Type B pancreatic cell (in vitro differentiated cells): ENCODE measurements at regions not wholly inside any gene's neighbourhood (a gene's known extent, or its start where the extent isn't known, plus 50 kb on each side); places are given as distances from the start of the nearest gene placed in this dataset.

ENCODE experiments used
- DNase-seq: peaks from one replicate; pipeline ENCODE4 v3.0.0; 2021; ENCODE audit warnings: mixed read lengths; ENCODE audit not compliant: unreplicated experiment; ENCODE audit errors: extremely low spot score
- H3K27ac Mint-ChIP-seq: 2 replicates; pipeline ENCODE4 v1.8.0; 2021; ENCODE audit warnings: mild to moderate bottlenecking, mixed read lengths
- H3K27me3 Mint-ChIP-seq: 2 replicates; pipeline ENCODE4 v1.8.0; 2021; ENCODE audit warnings: mixed read lengths
- H3K36me3 Mint-ChIP-seq: 2 replicates; pipeline ENCODE4 v1.8.0; 2021; ENCODE audit warnings: mixed read lengths
- H3K4me1 Mint-ChIP-seq: one replicate; pipeline ENCODE4 v1.8.0; 2021; ENCODE audit warnings: mixed read lengths; ENCODE audit not compliant: unreplicated experiment
- H3K4me3 Mint-ChIP-seq: 2 replicates; pipeline ENCODE4 v1.8.0; 2021; ENCODE audit warnings: mild to moderate bottlenecking, mixed read lengths
- H3K9me3 Mint-ChIP-seq: 2 replicates; pipeline ENCODE4 v1.8.0; 2021; ENCODE audit warnings: mixed read lengths
- CTCF ChIP-seq: fragments of 200-600 bp; sonication (generic); conservative IDR thresholded peaks from 2 replicates; pipeline ENCODE4 v1.5.0; 2021; ENCODE audit warnings: antibody characterized with exemption, mild to moderate bottlenecking

GRCh38 chr13:95462801-95463200 lies 89.7 kb upstream of the CLDN10 start:
- Mint-ChIP-seq H3K9me3 (peaks cover 8% of the 10 kb centered on the region), H3K27me3 (no peaks in the 10 kb centered on the region), H3K4me3 (no peak overlapping the region), H3K36me3 (no peaks in the 10 kb centered on the region), H3K27ac (no peak overlapping the region), H3K4me1 (no peaks in the 10 kb centered on the region)
- no peak for DNase-seq
- no peak for TF ChIP-seq CTCF

GRCh38 chr13:95463531-95463930 lies 89.0 kb upstream of the CLDN10 start:
- H3K36me3 Mint-ChIP-seq = no peaks in the 10 kb centered on the region
- H3K27ac Mint-ChIP-seq = no peak overlapping the region
- H3K4me1 Mint-ChIP-seq = no peaks in the 10 kb centered on the region
- no peak overlapping the region for H3K4me3 Mint-ChIP-seq
- TF ChIP-seq CTCF = no peak
- H3K27me3 Mint-ChIP-seq = no peaks in the 10 kb centered on the region
- H3K9me3 Mint-ChIP-seq = peaks cover 8% of the 10 kb centered on the region
- DNase-seq = no peak

GRCh38 chr13:95470574-95471366 lies 81.8 kb upstream of the CLDN10 start:
- H3K36me3 Mint-ChIP-seq = no peaks in the 10 kb centered on the region
- no peak overlapping the region for H3K4me3 Mint-ChIP-seq
- peaks cover 7% of the 10 kb centered on the region for H3K27me3 Mint-ChIP-seq
- no peaks in the 10 kb centered on the region for H3K4me1 Mint-ChIP-seq
- H3K9me3 Mint-ChIP-seq = no peaks in the 10 kb centered on the region
- no peak for DNase-seq
- H3K27ac Mint-ChIP-seq = no peak overlapping the region
- no peak for TF ChIP-seq CTCF

- no peak overlapping the region for H3K4me3 Mint-ChIP-seq
- H3K9me3 Mint-ChIP-seq = no peaks in the 10 kb centered on the region
- TF ChIP-seq CTCF = no peak
- H3K4me1 Mint-ChIP-seq = no peaks in the 10 kb centered on the region
- H3K36me3 Mint-ChIP-seq = no peaks in the 10 kb centered on the region
- no peak overlapping the region for H3K27ac Mint-ChIP-seq
- H3K27me3 Mint-ChIP-seq = peaks cover 11% of the 10 kb centered on the region
- DNase-seq = no peak
Observed at GRCh38 chr13:95471960-95472359, 80.6 kb upstream of the CLDN10 start.

GRCh38 chr13:95474992-95475391 lies 77.5 kb upstream of the CLDN10 start:
- no peak for TF ChIP-seq CTCF
- Mint-ChIP-seq H3K4me3 (no peak overlapping the region), H3K27ac (no peak overlapping the region), H3K27me3 (peaks cover 23% of the 10 kb centered on the region), H3K4me1 (no peaks in the 10 kb centered on the region), H3K9me3 (no peaks in the 10 kb centered on the region), H3K36me3 (no peaks in the 10 kb centered on the region)
- DNase-seq = no peak

- TF ChIP-seq CTCF = no peak
- H3K4me3 Mint-ChIP-seq = no peak overlapping the region
- no peak for DNase-seq
- no peak overlapping the region for H3K27ac Mint-ChIP-seq
- H3K36me3 Mint-ChIP-seq = no peaks in the 10 kb centered on the region
- H3K27me3 Mint-ChIP-seq = peaks cover 23% of the 10 kb centered on the region
- no peaks in the 10 kb centered on the region for H3K4me1 Mint-ChIP-seq
- no peaks in the 10 kb centered on the region for H3K9me3 Mint-ChIP-seq
Observed at GRCh38 chr13:95477187-95477586, 75.3 kb upstream of the CLDN10 start.
